Fibroblast of the aortic adventitia (primary cell): ENCODE measurements at regions not wholly inside any gene's neighbourhood (a gene's known extent, or its start where the extent isn't known, plus 50 kb on each side); places are given as distances from the start of the nearest gene placed in this dataset.

ENCODE experiments used
- DNase-seq: peaks from one replicate; pipeline ENCODE4 v3.0.0-alpha.2; 2010; ENCODE audit warnings: low read depth
- H3K4me3 ChIP-seq: 2 replicates; pipeline ENCODE4 v1.5.1; 2011; ENCODE audit warnings: low read depth, mild to moderate bottlenecking, control low read depth, low read length, moderate library complexity
- CTCF ChIP-seq: IDR thresholded peaks from 2 replicates; pipeline ENCODE4 v1.5.1; 2011; ENCODE audit warnings: mild to moderate bottlenecking, low read length, control low read depth, inconsistent platforms; ENCODE audit not compliant: insufficient read depth

DNA sequence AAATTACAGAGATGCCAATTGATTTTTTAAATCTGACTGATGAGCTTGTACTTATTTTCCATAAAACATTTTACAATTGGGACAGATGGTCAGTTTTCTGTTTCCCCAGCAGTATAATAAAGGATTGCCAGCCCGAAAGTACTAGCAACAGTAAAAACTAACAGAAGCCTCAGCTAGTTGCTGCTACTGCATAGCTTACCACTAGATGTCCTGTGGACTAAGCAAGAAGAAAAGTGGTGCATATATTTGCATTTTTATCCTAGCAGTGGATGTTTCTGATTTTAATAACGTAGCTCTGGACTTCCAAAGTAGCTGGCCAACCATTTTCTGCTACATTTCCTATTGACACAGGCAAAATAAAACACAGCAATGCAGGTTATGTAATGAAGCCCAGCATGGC lies 241.5 kb downstream of the BARHL2 start:
- DNase-seq, result peak; percentile 6
- peak; percentile 37 for TF ChIP-seq CTCF
- no peak overlapping the region for H3K4me3 ChIP-seq

DNA sequence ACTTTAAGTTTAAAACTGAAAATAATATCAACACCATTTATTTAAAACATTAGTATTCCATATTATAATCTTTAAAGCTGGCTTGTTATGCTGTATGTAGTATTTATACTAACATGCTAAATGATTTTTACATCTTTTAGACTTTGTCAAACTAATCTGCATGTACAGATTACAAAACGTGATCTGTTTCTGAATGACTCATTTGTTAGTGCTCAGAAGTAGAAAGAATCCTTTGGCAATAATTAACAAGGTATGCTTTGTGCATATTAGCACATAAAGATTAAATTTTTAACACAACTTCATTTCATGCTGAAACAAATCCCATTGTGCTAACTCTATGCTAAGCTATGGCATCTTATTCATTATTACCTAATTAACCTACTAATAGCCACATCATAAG lies 242.4 kb downstream of the BARHL2 start:
- H3K4me3 ChIP-seq, result no peak overlapping the region
- TF ChIP-seq CTCF, result no peak
- no peak for DNase-seq

- no peak overlapping the region for H3K4me3 ChIP-seq
- no peak for DNase-seq
- no peak for TF ChIP-seq CTCF
Observed at GRCh38 chr1:90474158-90474557, 242.9 kb downstream of the BARHL2 start.

DNA sequence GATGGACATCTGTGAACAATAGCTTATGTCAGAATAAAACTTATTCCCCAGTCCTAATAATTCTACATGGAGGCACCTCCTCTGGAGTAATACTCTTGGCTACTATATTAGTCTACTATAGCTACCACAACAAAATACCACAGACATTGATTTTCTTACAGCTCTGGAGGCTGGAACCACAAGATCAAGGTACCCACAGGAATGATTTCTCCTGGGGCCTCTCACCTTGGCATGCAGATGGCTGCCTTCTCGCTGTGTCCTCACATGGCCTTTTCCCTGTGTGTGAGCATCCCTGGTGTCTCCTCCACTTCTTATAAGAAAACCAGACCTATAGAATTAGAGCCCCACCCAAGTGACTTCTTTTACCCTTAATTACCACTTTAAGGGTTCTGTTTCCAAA lies 244.3 kb downstream of the BARHL2 start:
- no peak overlapping the region for H3K4me3 ChIP-seq
- TF ChIP-seq CTCF, result no peak
- no peak for DNase-seq

GRCh38 chr1:90459570-90459969 lies 257.5 kb downstream of the BARHL2 start:
- no peak for TF ChIP-seq CTCF
- no peak for DNase-seq
- H3K4me3 ChIP-seq, result no peak overlapping the region

DNA sequence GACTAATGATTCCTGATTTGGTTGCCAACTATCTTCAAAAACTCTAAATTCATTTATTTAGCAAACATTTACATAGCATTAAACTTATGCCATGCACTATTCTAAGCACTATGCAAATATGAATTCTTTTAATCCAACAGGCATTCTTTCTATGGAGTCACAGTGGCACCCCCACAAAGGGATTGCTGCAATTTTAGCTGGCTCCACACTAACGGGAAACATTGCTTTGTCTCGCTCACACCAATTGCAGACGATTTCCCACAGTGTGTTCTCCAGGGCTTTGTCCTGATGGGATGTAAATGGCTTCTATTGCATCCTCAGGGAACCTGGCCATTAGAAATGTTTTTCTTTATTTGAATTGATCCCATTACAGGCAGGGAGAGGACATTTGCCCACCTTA lies 259.1 kb downstream of the BARHL2 start:
- no peak overlapping the region for H3K4me3 ChIP-seq
- DNase-seq, result no peak
- TF ChIP-seq CTCF, result no peak

DNA sequence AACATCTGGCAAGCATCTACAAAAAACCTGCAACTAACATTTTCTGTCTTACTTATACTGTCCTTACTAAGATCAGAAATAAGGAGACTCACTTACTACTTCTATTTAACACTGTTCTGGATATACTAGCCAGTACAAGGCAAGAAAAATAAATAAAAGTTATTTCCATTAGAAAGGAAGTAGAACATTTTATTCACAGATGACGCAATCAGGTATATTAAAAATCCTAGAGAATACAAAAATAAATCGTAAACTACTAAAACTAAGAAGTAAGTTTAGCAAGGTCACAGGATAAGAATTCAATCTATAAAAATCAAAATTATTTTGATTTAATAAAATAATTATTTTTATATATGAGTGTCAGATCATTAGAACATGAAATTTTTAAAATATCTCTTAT lies 264.6 kb downstream of the BARHL2 start:
- no peak for TF ChIP-seq CTCF

More for the DNA sequence above, 264.6 kb downstream of the BARHL2 start:
- H3K4me3 ChIP-seq, result no peak overlapping the region
- no peak for DNase-seq
